BLaER1 (cell line): ENCODE measurements at regions not wholly inside any gene's neighbourhood (a gene's known extent, or its start where the extent isn't known, plus 50 kb on each side); places are given as distances from the start of the nearest gene placed in this dataset.
"Not testable (repeated sequence)": the region's sequence is repeated elsewhere in the genome, so short reads cannot be mapped to it uniquely, and the experiment has no call there.

Experiments used
- H3K27ac ChIP-seq: shearing (Covaris generic); formaldehyde crosslinking; 2 replicates; pipeline ENCODE4 v1.8.1; 2022
- H3K27me3 ChIP-seq: shearing (Covaris generic); formaldehyde crosslinking; 2 replicates; pipeline ENCODE4 v1.8.1; 2022
- H3K36me3 ChIP-seq: shearing (Covaris generic); formaldehyde crosslinking; 2 replicates; pipeline ENCODE4 v1.8.1; 2022
- H3K4me1 ChIP-seq: shearing (Covaris generic); formaldehyde crosslinking; 2 replicates; pipeline ENCODE4 v1.8.1; 2022
- H3K4me2 ChIP-seq: shearing (Covaris generic); formaldehyde crosslinking; 2 replicates; pipeline ENCODE4 v1.8.1; 2022
- H3K4me3 ChIP-seq: shearing (Covaris generic); formaldehyde crosslinking; 2 replicates; pipeline ENCODE4 v1.8.1; 2022
- H3K9ac ChIP-seq: shearing (Covaris generic); formaldehyde crosslinking; 2 replicates; pipeline ENCODE4 v1.8.1; 2022
- H3K9me3 ChIP-seq: shearing (Covaris generic); formaldehyde crosslinking; 2 replicates; pipeline ENCODE4 v1.8.1; 2022
- H4K20me1 ChIP-seq: shearing (Covaris generic); formaldehyde crosslinking; 2 replicates; pipeline ENCODE4 v1.8.1; 2022
- Cebpa-rat ChIP-seq: shearing (Covaris generic); IDR thresholded peaks from 2 replicates; pipeline ENCODE4 v1.8.1; 2022

DNA sequence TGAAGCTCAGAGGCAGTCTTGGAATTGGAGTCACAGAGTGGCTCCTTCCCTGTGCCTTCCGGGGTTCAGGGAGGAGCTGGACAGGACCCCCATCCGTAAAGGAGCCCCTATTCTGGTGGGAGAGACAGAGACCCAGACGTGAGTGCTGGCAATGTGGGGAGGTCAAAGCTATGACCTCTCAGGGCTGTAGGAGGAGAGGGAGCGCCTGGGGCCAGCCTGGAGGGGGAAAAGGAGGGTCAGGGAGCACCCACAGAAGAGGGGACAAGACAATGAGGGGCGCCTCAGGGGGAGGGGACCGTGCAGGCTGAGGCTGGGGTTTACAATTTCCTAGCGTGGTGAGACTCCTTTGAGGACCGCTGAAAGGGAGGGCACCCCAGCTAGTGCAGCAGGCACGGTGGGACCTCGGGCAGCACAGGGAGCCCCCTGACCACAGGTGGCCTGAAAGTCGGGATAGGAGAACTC lies 97.9 kb upstream of the LRPAP1 start:
- H3K4me3 ChIP-seq = no peak overlapping the region
- H3K4me2 ChIP-seq = peak overlapping the region; percentile 82
- peaks cover 2% of the 10 kb centered on the region for H3K9me3 ChIP-seq

DNA sequence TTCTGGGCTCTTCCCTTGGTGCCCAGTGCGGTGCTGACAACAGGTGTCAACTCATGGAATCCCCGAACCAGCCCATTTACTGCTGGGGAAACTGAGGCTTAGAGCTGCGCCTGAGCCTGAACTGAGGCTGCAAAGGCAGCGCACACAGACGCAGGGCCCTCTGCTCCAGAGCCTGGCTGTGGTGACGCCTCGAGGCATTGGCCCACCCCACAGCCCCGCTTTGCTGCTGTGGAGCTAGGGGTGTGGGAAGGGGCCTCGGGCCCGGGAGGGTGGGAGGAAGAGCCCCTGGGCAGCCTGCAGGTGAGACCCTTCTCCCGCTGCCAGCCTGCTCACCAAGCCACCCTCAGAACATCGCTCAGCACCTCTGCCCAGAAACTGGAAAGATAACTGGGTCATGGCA lies 97.4 kb upstream of the LRPAP1 start:
- Histone ChIP-seq H3K36me3 (no peaks in the 10 kb centered on the region), H3K9ac (no peak overlapping the region), H3K4me1 (peaks cover 37% of the 10 kb centered on the region)

More for the DNA sequence above, 97.9 kb upstream of the LRPAP1 start:
- H3K9ac ChIP-seq = no peak overlapping the region
- no peaks in the 10 kb centered on the region for H3K27me3 ChIP-seq
- no peaks in the 10 kb centered on the region for H4K20me1 ChIP-seq
- H3K4me1 ChIP-seq = peaks cover 37% of the 10 kb centered on the region
- H3K36me3 ChIP-seq = no peaks in the 10 kb centered on the region
- TF ChIP-seq Cebpa-rat = no peak
- no peak overlapping the region for H3K27ac ChIP-seq

DNA sequence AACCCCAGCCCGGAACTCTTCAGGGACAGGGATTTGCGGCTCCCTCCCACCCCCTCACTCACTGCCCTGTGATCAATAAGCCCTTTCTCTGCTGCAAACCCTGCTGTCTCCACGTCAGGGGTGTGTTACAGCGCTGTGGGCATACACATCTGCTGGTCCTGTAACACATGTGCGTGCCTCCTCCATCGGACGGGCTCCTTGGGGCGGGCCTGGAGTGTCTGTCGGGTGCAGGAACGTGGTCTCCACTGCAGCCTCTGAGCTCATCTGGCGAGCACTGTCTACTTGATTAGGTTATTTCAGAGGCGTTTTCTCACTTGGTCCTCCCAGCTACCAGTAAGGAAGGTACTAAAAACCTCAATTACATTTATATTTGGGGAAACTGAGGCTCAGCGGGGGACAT lies 97.0 kb upstream of the LRPAP1 start:
- not testable (repeated sequence) for H3K27me3 ChIP-seq, H3K9ac ChIP-seq

More for the DNA sequence above, 97.4 kb upstream of the LRPAP1 start:
- Histone ChIP-seq H3K9me3 (no peaks in the 10 kb centered on the region), H3K27ac (no peak overlapping the region), H4K20me1 (no peaks in the 10 kb centered on the region), H3K4me3 (no peak overlapping the region), H3K27me3 (no peaks in the 10 kb centered on the region), H3K4me2 (no peak overlapping the region)
- no peak for TF ChIP-seq Cebpa-rat

DNA sequence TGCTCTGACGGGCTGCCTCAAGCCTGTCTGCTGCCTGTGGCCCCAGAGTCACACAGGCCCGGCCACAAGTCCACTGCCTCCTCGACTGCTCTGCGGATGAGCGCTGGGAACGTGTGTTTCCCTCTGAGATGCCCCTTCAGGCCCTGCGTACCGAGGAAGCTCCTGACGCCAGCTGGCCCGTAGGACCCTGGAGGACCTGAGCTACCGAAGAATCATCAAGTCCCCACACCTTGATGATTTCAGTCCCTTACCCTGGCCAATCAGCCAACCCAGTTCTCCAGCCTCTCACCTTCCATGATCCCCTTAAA lies 96.6 kb upstream of the LRPAP1 start:
- no peak overlapping the region for H3K9ac ChIP-seq
- H3K27me3 ChIP-seq = no peaks in the 10 kb centered on the region
- H3K4me3 ChIP-seq = no peak overlapping the region
- no peak for TF ChIP-seq Cebpa-rat
- H3K9me3 ChIP-seq = no peaks in the 10 kb centered on the region
- H3K36me3 ChIP-seq = no peaks in the 10 kb centered on the region
- peak overlapping the region; percentile 53 for H3K4me2 ChIP-seq
- no peaks in the 10 kb centered on the region for H4K20me1 ChIP-seq
- H3K4me1 ChIP-seq = peaks cover 41% of the 10 kb centered on the region
- H3K27ac ChIP-seq = no peak overlapping the region

More for the DNA sequence above, 97.0 kb upstream of the LRPAP1 start:
- Histone ChIP-seq H3K4me1 (peaks cover 38% of the 10 kb centered on the region), H3K4me2 (peak overlapping the region; percentile 53)
- H3K27ac ChIP-seq, H3K9me3 ChIP-seq, H4K20me1 ChIP-seq, H3K4me3 ChIP-seq, H3K36me3 ChIP-seq: not testable (repeated sequence)

DNA sequence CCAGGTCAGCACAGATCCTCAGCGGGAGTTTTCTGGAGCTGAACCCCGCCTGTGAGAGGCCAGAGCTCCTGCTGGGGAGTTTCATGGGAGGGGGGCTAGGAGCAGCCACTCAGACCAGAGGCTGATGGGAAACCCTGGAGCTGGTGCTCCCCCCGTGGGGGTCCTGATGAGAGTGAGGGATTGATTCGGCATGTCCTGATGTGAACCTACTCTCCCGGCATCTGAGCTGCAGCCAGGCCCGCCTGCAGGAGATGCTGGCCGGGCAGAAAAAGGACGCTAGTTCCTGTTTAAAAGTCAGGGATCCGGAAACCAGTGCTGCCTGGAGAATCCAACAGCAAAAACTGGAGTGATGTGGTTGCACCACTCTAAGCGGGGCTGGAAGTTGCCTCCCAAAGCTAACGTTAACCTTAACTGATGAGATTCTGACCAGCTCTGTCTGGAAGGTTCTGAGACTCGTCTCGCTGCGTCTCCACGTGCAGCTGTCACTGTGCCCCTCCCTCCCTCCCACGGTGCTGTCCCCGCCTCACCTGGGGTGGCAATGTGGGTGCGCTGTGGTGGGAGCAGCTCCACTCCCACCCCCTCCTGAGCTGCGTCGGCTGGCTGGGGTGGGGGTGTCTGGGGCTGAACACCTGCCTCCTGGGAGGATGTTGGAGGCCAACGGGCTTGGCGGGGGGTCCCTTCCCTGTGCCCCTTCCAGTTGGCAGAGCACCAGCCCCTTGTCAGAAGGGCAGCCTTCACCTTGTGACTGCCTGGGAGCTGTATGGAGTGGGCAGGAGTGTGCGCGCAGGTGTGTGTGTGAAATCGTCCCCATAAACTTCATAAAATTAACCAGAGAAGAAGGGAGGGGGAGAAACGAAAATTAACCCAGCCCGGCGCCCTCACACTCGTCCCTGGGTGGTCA lies 96.0 kb upstream of the LRPAP1 start:
- H4K20me1 ChIP-seq, H3K4me3 ChIP-seq: not testable (repeated sequence)

DNA sequence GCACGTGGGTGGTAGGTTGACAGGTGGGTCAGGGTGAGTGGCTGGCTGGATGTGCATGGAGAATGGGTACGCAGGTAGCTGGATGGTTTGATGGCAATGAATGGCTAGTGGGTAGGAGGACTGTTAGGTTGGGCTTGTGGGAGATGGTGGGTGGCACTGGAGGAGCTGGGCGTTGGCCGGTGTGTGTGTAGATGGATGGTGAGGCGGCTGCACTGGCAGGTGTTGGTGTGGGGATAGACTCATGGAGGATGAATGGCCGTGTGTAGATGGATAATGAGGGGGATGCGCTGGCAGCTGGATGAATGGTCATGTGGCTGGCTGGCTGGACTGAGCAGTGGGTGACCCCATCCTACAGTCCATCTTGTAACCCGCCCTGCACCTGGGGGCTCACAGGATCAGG lies 95.2 kb upstream of the LRPAP1 start:
- H3K36me3 ChIP-seq, H3K27ac ChIP-seq, H3K4me3 ChIP-seq, H3K9me3 ChIP-seq, H4K20me1 ChIP-seq, H3K9ac ChIP-seq, H3K4me2 ChIP-seq, H3K27me3 ChIP-seq: not testable (repeated sequence)
- H3K4me1 ChIP-seq = peaks cover 44% of the 10 kb centered on the region

More for the DNA sequence above, 96.0 kb upstream of the LRPAP1 start:
- Histone ChIP-seq H3K4me1 (peaks cover 44% of the 10 kb centered on the region), H3K4me2 (peak overlapping the region; percentile 53)
- not testable (repeated sequence) for H3K27me3 ChIP-seq, H3K36me3 ChIP-seq, H3K9me3 ChIP-seq, H3K27ac ChIP-seq, H3K9ac ChIP-seq

DNA sequence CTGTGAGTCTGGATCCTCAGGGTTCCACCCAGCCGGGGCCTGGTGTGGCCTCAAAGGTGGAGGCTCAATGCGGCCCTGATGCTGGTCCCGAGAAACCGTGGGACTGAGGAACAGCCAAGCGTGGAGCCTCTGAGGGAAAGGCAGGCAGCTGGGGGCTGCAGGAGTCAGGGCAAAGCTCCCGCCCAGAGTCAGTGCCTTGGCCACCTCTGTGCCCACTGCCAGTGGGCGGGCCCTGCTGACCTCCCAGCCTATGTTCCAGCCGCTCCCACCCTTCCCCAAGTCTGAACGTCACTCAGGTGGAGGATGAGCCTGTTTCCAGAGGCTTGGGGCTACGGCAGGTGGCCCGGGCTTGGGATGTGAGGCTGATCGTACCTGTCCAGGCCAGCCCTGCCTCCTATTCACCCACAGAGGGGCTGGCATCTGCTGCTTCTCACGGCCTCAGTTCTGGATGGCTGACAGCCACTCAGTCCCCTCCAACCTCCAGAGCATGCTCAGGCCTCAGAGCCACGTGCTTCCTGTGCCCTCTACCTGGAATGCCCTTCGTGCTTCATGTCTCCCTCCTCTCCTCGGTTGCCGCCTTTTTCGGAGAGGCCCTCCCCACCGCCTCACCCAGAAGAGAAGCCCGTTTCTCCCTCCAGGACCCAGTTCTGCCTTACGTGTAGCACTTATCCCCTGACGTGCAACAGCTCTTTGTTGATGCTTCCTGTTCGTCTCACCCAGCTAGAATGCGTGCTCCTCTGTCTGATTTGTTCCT lies 94.1 kb upstream of the LRPAP1 start:
- H3K36me3 ChIP-seq, H3K4me2 ChIP-seq, H3K27ac ChIP-seq, H3K9me3 ChIP-seq, H3K9ac ChIP-seq, H3K27me3 ChIP-seq, H4K20me1 ChIP-seq, H3K4me3 ChIP-seq: not testable (repeated sequence)
- H3K4me1 ChIP-seq = peaks cover 37% of the 10 kb centered on the region

DNA sequence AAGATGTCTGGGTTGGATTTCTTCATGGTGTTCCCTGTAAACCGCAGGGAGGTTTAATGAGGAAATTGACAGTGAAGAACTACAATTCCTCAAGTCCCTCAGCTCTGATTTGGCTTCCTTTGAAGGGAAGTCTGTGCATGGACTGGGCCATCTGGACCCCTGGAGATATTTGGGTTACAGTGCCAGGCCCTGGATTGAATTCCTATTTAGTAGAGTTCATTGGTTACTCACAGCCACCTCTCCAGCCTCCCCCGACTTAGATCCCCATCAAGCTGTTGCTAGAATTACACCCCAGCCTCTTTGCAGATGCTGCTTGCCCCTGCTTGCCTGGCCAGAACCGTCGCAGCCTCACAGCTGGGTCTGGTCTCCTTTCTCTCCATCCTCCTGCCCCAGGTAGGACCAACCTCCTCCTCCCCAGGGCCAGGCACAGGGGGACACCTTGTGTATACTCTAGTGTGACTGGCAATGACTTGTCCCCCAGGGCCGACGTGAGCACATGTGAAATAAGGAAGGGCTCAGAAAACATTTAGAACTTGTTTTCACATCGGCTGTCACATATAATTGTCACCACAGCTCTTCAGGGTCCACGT lies 93.2 kb upstream of the LRPAP1 start:
- H4K20me1 ChIP-seq, H3K9me3 ChIP-seq, H3K4me3 ChIP-seq, H3K27ac ChIP-seq, H3K36me3 ChIP-seq, H3K27me3 ChIP-seq, H3K9ac ChIP-seq, H3K4me2 ChIP-seq: not testable (repeated sequence)
- H3K4me1 ChIP-seq = peaks cover 29% of the 10 kb centered on the region

DNA sequence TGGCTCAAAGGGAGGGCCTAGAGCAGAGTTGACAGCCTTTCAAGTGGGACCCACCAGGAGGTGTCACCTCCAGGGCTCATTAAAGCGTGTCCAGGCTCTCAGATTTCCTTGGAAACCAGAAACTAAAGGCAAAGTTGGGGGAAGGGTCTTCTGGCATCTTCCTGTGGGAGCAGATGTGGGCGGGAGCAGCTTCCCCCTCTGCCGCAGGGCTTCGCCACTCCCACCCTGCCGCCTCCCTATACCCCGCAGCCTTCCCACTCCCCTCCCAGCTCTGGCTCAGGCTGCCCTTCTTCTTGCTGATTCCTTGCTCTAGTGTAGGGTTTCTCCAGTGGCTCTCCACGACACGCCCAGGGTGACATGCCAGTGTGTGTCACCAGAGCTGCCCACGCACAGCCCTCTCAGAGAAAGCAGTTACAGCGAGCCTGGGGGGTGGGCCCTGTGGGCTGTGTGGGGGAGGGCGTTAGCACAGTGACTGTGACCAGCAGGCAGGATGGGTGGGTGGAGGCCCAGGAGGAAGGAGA lies 91.6 kb upstream of the LRPAP1 start:
- not testable (repeated sequence) for H3K27ac ChIP-seq, H3K27me3 ChIP-seq, H3K36me3 ChIP-seq, H3K9ac ChIP-seq, H3K4me3 ChIP-seq, H3K9me3 ChIP-seq, H4K20me1 ChIP-seq
- Histone ChIP-seq H3K4me2 (peak overlapping the region; percentile 22; the same call in 1 of the 2 replicates), H3K4me1 (peaks cover 20% of the 10 kb centered on the region)

DNA sequence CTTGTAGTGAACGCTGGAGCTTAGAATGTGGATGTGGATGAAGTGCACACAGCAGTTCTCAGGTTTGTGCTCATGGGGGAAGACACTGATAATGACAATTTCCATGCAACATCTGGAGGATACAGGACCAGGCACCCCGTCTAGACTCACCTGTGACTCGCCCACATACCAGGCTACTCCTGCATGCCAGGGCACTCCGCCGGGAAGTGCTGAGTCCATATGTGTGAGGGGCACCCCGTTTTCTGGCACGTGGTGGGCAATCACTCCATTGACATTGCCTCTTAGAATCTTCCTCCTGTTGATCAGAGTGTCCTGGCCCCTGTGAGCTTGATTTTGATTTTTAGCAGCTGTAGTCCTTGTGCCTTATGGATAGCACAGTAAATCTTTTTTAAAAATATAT lies 90.9 kb upstream of the LRPAP1 start:
- Histone ChIP-seq H3K4me1 (peaks cover 12% of the 10 kb centered on the region), H4K20me1 (no peaks in the 10 kb centered on the region), H3K4me2 (no peak overlapping the region), H3K27ac (no peak overlapping the region), H3K4me3 (no peak overlapping the region), H3K36me3 (no peaks in the 10 kb centered on the region), H3K9ac (no peak overlapping the region), H3K27me3 (no peaks in the 10 kb centered on the region), H3K9me3 (no peaks in the 10 kb centered on the region)
- no peak for TF ChIP-seq Cebpa-rat

DNA sequence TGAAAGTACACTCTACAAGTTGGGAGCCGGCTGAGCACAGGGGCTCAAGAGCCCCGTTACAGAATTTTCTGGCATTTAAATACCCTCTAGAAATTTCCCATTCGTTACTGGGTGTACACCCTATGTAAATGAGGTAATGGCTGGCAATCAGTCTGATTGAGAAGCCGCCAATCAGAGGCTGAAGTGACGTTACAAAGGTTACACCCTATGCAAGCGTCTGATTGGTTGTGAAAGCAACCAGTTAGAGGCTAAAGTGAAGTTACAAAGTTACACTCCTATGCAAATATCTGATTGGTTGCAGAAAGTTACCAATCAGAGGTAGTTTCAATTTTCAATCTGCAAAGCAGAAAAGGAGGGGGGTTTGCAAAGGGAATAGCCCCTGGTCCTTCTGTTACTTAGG lies 88.1 kb upstream of the LRPAP1 start:
- H3K4me3 ChIP-seq, H3K9ac ChIP-seq, H4K20me1 ChIP-seq, H3K4me2 ChIP-seq, H3K4me1 ChIP-seq, H3K9me3 ChIP-seq, H3K27me3 ChIP-seq, H3K36me3 ChIP-seq, H3K27ac ChIP-seq: not testable (repeated sequence)

DNA sequence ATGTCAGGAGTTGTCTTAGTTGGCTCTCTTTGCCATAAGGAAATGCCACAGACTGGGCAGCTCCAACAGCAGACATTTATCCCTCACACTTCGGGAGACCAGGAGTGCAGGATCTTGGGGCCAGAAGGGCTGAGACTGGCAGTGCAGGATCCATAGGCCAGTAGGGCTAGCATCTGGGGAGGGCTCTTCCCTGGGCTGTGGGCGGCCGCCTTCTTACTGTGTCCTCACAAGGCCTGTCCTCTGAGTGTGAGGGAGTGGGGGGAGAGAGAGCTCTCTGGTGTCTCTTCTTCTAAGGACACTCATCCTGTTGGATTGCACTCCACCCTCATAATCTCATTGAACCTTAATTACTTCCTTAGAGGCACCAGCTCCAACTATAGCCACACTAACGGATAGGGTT lies 87.5 kb upstream of the LRPAP1 start:
- H3K9me3 ChIP-seq, H3K27me3 ChIP-seq, H4K20me1 ChIP-seq, H3K27ac ChIP-seq, H3K36me3 ChIP-seq, H3K9ac ChIP-seq, H3K4me3 ChIP-seq, H3K4me1 ChIP-seq, H3K4me2 ChIP-seq: not testable (repeated sequence)

DNA sequence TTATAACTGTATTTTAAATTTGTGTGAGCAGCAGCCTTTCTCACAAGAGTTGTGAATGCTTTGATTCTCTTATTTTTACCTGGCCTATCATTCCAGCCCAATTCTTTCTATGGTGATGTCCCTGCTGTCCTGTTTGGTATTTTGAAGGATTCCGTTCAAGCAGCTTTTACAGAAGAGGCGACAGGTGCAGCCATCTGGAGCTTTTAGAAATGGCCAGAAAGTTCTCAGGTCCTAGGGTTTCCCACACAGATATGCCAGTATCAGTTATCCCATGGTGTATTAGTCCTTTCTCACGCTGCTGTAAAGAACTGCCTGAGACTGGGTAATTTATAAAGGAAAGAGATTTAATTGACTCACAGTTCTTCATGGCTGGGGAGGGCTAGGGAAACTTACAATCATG lies 86.1 kb upstream of the LRPAP1 start:
- H4K20me1 ChIP-seq, H3K4me3 ChIP-seq, H3K4me1 ChIP-seq, H3K9me3 ChIP-seq, H3K27me3 ChIP-seq, H3K4me2 ChIP-seq, H3K27ac ChIP-seq, H3K9ac ChIP-seq, H3K36me3 ChIP-seq: not testable (repeated sequence)
